ENCODE measurements at regions not wholly inside any gene's neighbourhood (a gene's known extent, or its start where the extent isn't known, plus 50 kb on each side); places are given as distances from the start of the nearest gene placed in this dataset.

DNA sequence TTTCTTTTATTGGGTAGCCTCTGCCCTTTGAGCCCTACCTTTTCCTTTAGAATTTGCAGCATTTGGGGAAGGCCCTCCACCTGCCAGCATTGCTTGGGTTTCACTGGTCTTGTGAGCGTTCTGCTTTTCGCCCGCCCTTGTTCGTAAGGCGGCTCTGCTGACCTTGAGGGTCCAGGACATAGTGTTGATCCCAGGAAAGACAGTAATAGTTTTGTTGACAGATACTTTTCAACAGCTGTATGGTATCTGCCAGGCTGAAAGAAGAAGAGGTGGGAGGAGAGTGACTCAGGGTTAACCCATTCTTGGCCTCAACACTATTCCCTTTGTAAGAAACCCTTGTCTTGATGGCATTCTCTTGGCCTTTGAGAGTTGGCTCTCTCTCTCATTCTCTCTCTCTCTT, 113.4 kb upstream of the SPAG17 start:
- no peak for TF ChIP-seq EZH2 (IDR thresholded peaks at IDR 0.05; ENCODE audit: borderline replicate concordance, low read length)
- TF ChIP-seq, protein P1, sequence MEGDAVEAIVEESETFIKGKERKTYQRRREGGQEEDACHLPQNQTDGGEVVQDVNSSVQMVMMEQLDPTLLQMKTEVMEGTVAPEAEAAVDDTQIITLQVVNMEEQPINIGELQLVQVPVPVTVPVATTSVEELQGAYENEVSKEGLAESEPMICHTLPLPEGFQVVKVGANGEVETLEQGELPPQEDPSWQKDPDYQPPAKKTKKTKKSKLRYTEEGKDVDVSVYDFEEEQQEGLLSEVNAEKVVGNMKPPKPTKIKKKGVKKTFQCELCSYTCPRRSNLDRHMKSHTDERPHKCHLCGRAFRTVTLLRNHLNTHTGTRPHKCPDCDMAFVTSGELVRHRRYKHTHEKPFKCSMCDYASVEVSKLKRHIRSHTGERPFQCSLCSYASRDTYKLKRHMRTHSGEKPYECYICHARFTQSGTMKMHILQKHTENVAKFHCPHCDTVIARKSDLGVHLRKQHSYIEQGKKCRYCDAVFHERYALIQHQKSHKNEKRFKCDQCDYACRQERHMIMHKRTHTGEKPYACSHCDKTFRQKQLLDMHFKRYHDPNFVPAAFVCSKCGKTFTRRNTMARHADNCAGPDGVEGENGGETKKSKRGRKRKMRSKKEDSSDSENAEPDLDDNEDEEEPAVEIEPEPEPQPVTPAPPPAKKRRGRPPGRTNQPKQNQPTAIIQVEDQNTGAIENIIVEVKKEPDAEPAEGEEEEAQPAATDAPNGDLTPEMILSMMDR (conservative IDR thresholded peaks at IDR 0.05 in 1 of 2, IDR thresholded peaks at IDR 0.05 in 1 of 2; ENCODE audit: extremely low read depth in 1 of 2, insufficient read depth in 1 of 2, low read depth in 1 of 2, low read length in 2 of 2) = no peak

All from mammary epithelial cell (primary cell).